GM18505 (cell line): ENCODE measurements at regions not wholly inside any gene's neighbourhood (a gene's known extent, or its start where the extent isn't known, plus 50 kb on each side); places are given as distances from the start of the nearest gene placed in this dataset.
"Not testable (repeated sequence)": the region's sequence is repeated elsewhere in the genome, so short reads cannot be mapped to it uniquely, and the experiment has no call there.

Source experiments
- ATAC-seq: cut with Tn5 transposase; IDR thresholded peaks from one replicate; pipeline ENCODE4 v1.9.1; 2021; ENCODE audit not compliant: unreplicated experiment
- POLR2A ChIP-seq: IDR thresholded peaks from 4 replicates; pipeline ENCODE4 v1.6.1; 2011; ENCODE audit warnings: borderline replicate concordance; ENCODE audit not compliant: insufficient read depth, insufficient read length; ENCODE audit errors: extremely low read depth

DNA sequence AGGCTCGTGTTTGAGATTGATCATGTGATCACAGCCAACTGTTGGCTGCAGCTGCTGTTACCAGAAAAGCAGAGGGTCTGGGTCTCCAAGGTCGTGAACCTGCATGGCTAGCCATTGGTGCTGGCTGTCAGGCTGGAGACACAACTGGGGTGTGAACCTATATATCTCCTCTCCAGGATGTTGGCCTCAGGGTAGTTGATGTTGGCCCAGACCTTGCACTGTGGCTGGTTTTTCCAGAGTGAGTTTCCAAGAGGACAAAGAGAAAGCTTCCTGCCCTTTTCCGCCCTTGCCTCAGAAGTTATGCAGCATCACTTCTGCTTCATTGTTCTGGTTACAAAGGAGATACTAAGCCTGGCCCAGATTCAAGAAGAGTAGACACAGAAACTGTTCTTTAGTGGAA is 607.8 kb upstream of the HS3ST1 start:
- no peak for ATAC-seq
- TF ChIP-seq POLR2A: no peak

DNA sequence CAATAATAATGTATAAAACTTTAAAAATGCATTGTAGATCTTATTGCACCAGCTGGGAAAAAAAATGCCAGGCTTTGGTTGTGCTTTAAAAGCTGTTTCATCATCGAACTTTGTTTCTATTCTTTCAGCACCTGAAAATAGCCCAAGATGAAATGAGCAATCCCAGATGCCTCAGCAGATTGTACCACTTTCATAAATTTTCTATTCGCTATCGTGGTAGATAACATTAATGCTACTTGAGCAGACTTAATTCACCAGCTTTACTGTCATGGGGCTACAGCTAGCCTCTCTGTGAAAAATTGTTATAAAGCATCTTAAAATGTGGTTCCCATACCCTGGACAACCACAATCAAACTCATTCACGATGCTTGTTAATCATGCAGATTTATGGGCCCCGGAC is 599.6 kb upstream of the HS3ST1 start:
- ATAC-seq: no peak
- TF ChIP-seq POLR2A: no peak

DNA sequence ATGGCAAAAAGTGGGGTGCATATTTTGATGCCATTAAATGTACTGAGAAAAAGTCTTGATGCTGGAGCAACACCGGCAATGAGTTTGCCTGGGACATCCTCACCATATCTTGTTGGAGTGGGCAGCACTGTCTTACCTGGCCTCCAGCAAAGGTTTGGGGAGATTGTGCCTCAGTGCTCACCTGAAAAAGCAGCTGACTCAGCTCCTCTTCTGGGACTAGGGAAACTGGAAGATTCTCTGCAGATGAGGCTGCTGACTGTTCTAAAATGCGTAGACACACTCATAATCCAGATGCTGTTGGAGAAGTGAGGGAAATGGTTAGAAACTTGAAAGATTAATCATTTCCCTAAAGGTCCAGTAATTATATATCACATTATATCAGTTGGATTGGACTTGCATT is 593.7 kb upstream of the HS3ST1 start:
- ATAC-seq: no peak
- no peak for TF ChIP-seq POLR2A

DNA sequence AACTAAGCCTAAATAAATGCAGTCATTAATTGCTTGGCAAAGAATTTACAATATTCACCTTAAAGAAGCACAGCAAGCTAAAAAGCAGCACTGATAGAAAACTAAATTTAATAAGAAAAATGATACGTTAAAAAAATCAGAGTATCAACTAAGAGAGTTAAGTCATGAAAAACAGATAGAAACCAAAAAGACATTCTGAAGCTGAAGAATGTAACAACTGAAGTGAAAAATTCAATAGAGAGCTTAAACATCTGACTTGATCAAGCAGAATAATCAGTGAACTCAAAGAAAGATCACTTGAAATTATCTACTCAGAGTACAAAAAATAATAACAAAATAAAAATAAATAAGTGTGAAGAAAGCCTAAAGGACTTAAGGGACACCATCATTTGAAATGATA is 588.0 kb upstream of the HS3ST1 start:
- no peak for TF ChIP-seq POLR2A
- ATAC-seq: no peak

DNA sequence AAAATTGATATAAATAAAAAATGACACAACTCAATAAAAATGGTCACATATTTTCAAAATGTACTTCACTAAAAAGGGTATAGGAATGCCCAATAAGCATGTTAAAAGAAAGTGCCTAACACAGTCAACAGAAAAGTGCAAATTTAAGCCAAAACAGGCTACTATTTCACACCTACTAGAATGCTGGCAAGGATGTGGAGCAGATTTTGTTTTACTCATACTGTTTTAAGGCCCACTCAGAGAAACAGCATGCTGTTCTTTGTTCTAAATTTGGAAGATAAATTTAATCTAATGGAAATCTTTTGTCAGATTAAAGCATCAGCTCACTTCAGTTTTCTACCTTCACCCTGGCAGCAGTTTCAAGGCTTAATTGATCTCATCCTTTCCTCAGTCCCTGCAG is 576.8 kb upstream of the HS3ST1 start:
- TF ChIP-seq POLR2A: no peak
- no peak for ATAC-seq

DNA sequence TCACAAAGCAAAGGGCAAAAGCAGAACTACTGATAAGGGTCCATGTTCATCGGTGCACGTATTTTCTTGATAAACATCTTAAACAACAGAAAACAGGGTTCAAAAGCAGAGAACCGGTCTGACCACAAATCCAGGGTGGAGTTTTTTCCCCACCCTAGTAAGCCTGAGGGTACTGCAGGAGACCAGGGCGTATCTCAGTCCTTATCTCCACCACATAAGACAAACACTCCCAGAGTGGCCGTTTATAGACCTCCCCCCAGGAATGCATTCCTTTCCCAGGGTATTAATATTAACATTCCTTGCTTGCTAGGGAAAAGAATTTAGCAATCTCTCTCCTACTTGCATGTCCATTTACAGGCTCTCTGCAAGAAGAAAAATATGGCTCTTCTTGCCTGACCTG is 567.9 kb upstream of the HS3ST1 start:
- not testable (repeated sequence) for ATAC-seq

DNA sequence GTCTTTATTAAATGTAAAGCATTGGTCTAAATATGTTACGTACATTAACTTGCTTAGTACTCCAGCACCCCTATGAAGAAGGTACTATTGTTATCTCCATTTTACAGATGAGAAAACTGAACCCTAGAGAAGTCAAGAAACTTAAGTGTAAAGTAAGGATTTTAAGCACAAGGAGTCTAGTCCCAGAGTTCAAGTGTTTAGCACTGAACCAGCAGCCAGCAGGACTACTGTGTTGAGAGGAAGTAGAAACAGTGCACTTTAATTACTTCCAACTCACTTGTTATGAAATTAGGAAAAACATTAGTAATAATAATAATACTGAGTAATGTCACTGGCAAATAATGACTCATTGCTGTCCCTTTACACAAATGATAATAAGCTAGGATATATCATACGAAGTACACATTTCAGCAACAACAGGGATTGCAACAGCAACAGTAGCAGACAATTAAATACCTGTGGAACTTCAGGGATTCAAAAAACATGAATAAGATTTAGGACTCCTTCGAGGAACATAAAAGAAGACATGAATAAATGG is 548.1 kb upstream of the HS3ST1 start:
- no peak for TF ChIP-seq POLR2A
- no peak for ATAC-seq

DNA sequence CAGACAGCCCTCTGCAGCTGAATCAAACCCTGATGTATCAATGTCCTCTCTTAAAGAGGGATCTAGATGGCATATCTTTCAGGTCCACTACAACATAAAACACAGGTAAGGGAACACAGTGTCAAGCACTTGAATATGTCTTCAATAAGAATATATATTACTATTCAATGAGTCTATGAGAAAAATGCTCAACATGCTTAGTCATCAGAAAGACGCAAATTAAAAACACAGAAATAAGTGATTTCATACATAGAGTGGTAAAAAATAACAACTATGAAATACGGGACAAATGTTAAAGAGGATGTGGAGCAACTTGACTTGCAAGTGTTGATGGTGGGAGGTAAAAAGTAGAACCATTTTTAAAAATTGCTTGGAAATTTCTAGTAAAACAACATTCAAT is 544.6 kb upstream of the HS3ST1 start:
- ATAC-seq: no peak

DNA sequence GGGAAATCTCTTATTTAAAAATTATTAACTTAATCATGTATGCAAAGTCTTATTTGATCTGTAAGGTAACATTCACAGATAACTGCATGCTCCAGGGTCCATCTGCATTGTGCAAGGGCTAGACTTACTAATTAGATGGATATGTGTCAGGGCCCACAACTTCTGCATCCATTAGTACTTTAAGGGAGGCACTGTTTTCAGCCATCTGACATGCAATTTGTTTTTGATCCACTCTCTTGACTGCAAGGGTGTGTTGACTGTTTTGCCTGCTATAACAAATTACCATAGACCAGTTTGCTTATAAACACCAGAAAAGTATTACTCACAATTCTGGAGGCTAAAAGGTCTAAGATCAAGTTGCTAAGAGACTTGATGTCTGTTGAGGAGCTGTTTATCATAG is 542.1 kb upstream of the HS3ST1 start:
- TF ChIP-seq POLR2A: no peak
- ATAC-seq: no peak

More for the DNA sequence above, 544.6 kb upstream of the HS3ST1 start:
- TF ChIP-seq POLR2A: no peak

DNA sequence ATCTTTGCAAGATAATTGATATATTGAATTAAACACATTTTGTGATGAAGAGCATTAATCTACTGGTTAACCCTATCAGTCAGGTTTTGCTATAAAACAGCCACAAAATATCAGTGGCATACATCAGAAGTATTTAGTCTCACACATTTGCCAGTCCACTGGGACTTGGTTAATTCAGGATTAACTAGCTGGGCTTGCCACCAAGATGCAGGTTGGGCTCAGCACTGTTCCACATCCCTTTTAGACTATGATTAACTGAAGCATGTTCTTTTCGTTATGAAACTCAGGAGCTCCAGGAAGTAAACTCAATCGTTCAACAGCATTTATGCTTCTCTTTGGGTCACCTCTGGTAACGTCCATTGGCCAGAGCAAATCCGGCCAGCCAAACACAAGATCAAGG is 538.1 kb upstream of the HS3ST1 start:
- no peak for TF ChIP-seq POLR2A
- no peak for ATAC-seq

DNA sequence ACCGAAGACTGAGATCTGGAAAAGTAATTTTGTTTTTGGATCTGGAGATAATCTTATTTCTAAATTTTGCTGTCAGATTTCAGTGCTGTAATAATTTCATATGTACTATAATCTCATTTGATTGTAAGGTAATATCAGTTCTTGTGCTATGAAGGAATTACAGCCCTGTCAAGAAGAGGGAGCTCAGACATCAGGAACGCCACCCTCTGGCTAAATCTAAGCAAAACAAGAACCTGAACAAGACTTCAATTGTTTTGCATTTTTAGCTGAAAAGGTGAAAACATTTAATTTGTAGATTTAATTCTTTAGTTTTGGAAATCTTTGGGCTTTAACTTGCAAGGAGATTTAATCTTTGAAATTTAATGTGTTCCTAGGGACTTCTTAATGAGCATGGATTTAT is 525.4 kb upstream of the HS3ST1 start:
- ATAC-seq: no peak
- no peak for TF ChIP-seq POLR2A

DNA sequence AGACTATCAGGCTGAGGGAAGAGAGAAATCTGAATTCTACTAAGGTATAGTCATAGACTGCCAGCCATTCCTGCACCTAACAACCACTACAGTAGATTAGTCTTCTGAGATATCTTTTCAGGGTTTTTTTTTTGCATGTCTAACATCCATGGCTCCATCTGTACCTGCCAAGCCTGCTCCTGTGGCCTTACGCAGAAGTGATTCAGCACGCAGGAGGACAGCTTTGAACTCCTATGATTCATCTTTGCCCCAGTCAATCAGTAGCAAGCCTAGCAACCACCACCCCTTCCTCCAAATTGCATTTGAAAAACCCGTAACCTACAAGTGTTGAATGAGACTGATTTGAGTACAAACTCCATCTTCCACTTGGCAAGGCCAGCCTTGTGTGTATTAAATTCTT is 520.7 kb upstream of the HS3ST1 start:
- ATAC-seq: no peak
- TF ChIP-seq POLR2A: no peak

DNA sequence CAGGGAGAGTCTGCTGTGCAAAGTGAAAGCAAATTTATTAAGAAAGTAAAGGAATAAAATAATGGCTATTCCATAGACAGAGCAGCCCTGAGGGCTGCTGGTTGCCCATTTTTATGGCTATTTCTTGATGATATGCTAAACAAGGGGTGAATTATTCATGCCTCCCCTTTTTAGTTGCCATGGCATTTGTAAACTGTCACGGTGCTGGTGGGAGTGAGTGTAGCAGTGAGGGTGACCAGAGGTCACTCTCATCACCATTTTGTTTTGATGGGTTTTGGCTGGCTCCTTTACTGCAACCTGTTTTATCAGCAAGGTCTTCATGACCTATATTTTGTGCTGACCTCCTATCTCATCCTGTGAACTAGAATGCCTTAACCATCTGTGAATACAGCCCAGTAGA is 518.9 kb upstream of the HS3ST1 start:
- not testable (repeated sequence) for ATAC-seq

DNA sequence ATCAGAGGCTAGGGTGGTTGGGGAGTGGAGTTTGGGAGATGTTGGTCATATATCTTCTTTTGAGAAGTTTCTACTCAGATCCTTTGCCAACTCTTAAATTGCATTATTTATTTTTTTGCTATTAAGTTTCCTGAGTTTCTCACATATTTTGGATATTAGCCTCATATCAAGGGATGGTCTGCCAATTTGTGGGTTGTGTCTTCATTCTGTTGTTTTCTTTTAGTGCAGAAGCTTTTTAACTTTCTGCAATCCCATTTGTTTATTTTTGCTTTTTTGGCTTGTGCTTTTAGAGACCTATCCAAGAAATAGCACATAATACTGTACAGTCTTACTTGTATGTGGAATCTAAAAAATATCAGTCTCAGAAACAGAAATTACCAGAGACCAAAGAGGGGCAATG is 509.2 kb upstream of the HS3ST1 start:
- TF ChIP-seq POLR2A: no peak
- no peak for ATAC-seq

DNA sequence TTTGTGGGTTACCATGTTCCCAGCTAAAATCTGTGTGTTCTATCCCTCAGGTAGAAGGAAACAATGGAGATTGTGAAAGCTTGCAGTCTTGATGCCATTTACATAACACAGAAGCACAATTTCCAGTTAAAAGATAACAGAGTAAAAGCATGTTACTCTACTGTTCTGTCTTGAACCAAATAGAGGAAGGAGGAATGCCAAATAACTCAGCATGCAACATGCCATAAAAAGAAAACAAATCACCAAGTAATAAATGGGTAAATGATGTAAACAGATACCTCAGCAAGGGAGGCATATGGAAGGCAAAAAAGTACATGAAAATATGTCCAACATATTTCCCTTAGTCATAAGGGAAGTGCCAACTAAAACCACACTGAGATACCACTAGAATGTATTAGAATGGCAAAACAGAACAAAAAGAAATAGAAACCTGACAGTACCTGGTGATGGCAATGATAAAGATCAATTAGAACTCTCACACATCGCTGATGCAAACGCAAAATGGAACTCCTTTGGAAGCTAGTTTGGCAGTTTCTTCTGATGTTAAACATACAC is 502.6 kb upstream of the HS3ST1 start:
- TF ChIP-seq POLR2A: no peak
- ATAC-seq: no peak
